ENCODE measurements at regions not wholly inside any gene's neighbourhood (a gene's known extent, or its start where the extent isn't known, plus 50 kb on each side); places are given as distances from the start of the nearest gene placed in this dataset.

GRCh38 chr20:24109537-24109936 is 121.0 kb upstream of the GGTLC1 start:
- TF ChIP-seq, protein P1, sequence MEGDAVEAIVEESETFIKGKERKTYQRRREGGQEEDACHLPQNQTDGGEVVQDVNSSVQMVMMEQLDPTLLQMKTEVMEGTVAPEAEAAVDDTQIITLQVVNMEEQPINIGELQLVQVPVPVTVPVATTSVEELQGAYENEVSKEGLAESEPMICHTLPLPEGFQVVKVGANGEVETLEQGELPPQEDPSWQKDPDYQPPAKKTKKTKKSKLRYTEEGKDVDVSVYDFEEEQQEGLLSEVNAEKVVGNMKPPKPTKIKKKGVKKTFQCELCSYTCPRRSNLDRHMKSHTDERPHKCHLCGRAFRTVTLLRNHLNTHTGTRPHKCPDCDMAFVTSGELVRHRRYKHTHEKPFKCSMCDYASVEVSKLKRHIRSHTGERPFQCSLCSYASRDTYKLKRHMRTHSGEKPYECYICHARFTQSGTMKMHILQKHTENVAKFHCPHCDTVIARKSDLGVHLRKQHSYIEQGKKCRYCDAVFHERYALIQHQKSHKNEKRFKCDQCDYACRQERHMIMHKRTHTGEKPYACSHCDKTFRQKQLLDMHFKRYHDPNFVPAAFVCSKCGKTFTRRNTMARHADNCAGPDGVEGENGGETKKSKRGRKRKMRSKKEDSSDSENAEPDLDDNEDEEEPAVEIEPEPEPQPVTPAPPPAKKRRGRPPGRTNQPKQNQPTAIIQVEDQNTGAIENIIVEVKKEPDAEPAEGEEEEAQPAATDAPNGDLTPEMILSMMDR (IDR thresholded peaks at IDR 0.05), result no peak
- TF ChIP-seq POLR2AphosphoS5 (IDR thresholded peaks at IDR 0.05; ENCODE audit: low read depth, low read length) (no peak), SIN3A (IDR thresholded peaks at IDR 0.05; ENCODE audit: borderline replicate concordance, insufficient read depth, low read depth, low read length) (no peak), TCF7L2 (IDR thresholded peaks at IDR 0.05; ENCODE audit: low read depth, low read length) (no peak)
- TF ChIP-seq, protein P2, sequence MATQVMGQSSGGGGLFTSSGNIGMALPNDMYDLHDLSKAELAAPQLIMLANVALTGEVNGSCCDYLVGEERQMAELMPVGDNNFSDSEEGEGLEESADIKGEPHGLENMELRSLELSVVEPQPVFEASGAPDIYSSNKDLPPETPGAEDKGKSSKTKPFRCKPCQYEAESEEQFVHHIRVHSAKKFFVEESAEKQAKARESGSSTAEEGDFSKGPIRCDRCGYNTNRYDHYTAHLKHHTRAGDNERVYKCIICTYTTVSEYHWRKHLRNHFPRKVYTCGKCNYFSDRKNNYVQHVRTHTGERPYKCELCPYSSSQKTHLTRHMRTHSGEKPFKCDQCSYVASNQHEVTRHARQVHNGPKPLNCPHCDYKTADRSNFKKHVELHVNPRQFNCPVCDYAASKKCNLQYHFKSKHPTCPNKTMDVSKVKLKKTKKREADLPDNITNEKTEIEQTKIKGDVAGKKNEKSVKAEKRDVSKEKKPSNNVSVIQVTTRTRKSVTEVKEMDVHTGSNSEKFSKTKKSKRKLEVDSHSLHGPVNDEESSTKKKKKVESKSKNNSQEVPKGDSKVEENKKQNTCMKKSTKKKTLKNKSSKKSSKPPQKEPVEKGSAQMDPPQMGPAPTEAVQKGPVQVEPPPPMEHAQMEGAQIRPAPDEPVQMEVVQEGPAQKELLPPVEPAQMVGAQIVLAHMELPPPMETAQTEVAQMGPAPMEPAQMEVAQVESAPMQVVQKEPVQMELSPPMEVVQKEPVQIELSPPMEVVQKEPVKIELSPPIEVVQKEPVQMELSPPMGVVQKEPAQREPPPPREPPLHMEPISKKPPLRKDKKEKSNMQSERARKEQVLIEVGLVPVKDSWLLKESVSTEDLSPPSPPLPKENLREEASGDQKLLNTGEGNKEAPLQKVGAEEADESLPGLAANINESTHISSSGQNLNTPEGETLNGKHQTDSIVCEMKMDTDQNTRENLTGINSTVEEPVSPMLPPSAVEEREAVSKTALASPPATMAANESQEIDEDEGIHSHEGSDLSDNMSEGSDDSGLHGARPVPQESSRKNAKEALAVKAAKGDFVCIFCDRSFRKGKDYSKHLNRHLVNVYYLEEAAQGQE (IDR thresholded peaks at IDR 0.05; ENCODE audit: insufficient read depth in 1 of 2, low read depth in 2 of 2, low read length in 1 of 2), result no peak
